Adipocyte (in vitro differentiated cells): ENCODE measurements at regions not wholly inside any gene's neighbourhood (a gene's known extent, or its start where the extent isn't known, plus 50 kb on each side); places are given as distances from the start of the nearest gene placed in this dataset.

Experiments used
- DNase-seq: peaks from one replicate; pipeline ENCODE4 v3.0.0-alpha.2; 2015; ENCODE audit warnings: low read depth
- H3K27me3 ChIP-seq: replicated peaks from 2 replicates; pipeline ENCODE4 v1.7.0; 2013; ENCODE audit warnings: mild to moderate bottlenecking, low read length, moderate library complexity; ENCODE audit not compliant: control insufficient read depth, insufficient read depth
- H3K36me3 ChIP-seq: 2 replicates; pipeline ENCODE4 v1.7.0; 2013; ENCODE audit warnings: low read length, mild to moderate bottlenecking, moderate library complexity; ENCODE audit not compliant: control insufficient read depth, insufficient read depth, severe bottlenecking
- H3K4me1 ChIP-seq: 2 replicates; pipeline ENCODE4 v1.7.0; 2013; ENCODE audit warnings: mild to moderate bottlenecking, low read length, moderate library complexity; ENCODE audit not compliant: control insufficient read depth, insufficient read depth
- H3K4me3 ChIP-seq: 2 replicates; pipeline ENCODE4 v1.7.0; 2013; ENCODE audit warnings: mild to moderate bottlenecking, low read length, moderate library complexity
- H3K9ac ChIP-seq: 2 replicates; pipeline ENCODE4 v1.7.0; 2013; ENCODE audit warnings: mild to moderate bottlenecking, low read length, moderate library complexity
- H3K9me3 ChIP-seq: 2 replicates; pipeline ENCODE4 v1.7.0; 2013; ENCODE audit warnings: mild to moderate bottlenecking, low read length, moderate library complexity; ENCODE audit not compliant: control insufficient read depth

DNA sequence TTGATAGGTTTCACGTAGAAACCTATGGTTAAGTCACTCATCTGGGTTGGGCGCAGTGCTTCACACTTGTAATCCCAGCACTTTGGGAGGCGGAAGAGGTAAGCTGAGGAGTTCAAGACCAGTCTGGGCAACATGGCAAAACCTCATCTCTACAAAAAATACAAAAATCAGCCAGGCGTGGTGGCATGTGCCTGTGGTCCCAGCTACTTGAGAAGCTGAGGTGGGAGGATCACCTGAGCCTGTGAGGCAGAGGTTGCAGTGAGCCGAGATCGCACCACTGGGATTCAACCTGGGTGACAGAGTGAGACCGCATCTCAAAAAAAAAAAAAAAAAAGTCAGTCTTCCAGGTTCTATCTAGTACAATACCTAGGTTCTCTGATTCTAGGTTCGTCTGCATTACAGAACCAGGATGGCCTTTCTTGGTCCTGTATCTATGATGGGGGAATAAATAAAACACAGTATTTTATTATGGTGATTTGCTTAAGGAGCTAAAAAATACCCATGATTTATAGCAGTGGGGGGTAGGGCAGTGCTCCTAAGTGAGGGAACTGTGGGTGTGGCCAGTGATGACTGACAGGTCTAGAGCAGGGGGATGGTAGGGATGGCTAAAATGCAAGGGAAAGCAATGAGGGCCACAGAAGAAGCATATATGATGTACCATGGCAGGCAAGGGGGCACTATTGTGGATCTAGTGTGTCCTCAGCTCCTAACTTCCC is 65.5 kb upstream of the NUP160 start:
- Histone ChIP-seq H3K27me3 (no peaks in the 10 kb centered on the region), H3K36me3 (no peaks in the 10 kb centered on the region), H3K9me3 (no peaks in the 10 kb centered on the region), H3K9ac (no peak overlapping the region), H3K4me3 (no peak overlapping the region), H3K4me1 (peaks cover 25% of the 10 kb centered on the region)
- DNase-seq: no peak

DNA sequence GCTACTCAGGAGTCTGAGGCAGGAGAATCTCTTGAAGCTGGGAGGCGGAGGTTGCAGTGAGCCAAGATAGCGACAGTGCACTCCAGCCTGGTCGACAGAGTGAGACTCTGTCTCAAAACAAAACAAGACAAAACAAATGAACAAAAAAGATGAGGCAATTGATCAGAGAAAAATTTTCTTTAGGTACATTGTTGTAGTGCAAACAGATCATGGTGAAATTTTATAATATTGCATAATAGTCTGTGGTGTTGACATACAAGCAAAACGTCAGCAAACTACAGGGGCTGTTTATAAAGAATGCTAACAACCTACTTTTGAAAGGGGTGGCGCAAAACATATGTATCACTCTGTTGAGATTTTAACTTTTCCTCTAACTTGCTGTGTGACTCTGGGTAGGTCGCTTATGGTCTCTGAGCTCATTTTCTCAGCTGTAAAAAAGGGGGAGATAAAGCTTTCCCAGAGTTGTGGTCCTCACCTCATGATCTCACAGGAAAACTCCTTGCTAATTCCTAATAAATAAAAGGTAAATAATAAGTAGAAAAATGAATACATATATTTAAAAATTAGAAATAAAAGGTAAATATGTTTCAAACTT is 64.8 kb upstream of the NUP160 start:
- no peaks in the 10 kb centered on the region for H3K36me3 ChIP-seq
- peaks cover 27% of the 10 kb centered on the region for H3K4me1 ChIP-seq
- H3K27me3 ChIP-seq: no peaks in the 10 kb centered on the region
- no peak overlapping the region for H3K4me3 ChIP-seq
- no peak overlapping the region for H3K9ac ChIP-seq
- H3K9me3 ChIP-seq: no peaks in the 10 kb centered on the region
- peak; percentile 44 for DNase-seq

DNA sequence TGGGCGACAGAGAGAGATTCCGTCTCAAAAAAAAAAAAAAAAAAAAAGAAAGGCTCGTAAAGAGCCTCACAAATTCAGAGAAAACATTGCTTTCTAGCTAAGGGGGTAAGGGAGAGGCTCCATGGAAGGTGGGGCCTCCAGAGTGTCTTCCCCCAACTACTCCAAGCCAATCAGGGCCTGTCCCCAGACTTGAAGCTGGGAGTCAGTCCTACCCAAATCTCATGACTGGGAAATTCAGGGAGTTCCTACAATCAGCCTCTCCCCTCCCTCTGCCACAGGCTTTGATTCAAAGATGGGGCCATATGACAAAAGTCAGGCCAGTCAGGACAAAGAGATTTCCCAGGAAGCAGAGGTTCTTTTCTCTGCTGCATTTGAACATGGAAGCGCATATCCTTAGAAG is 63.0 kb upstream of the NUP160 start:
- H3K4me1 ChIP-seq: peaks cover 24% of the 10 kb centered on the region
- no peak for DNase-seq
- no peak overlapping the region for H3K9ac ChIP-seq
- no peaks in the 10 kb centered on the region for H3K9me3 ChIP-seq
- no peaks in the 10 kb centered on the region for H3K27me3 ChIP-seq
- no peak overlapping the region for H3K4me3 ChIP-seq
- H3K36me3 ChIP-seq: no peaks in the 10 kb centered on the region

DNA sequence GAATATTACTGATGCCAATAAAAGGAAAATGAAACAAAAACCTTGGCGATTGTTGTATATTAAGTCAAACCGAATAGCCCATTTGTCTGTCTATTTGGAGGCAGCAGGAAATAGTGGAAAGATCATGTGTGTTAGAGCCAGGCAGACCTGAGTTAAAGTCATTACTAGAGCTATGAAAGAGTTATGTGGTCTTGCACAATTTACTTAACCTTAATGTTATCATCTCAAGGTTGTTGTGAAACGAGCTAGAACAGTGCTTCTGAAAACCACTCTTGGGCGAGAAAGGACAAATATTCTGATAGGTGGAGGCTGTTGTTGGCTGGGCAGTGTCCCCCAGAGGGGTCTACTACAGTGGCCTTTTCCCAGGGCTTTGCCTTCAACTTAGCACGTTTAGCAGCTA is 60.0 kb upstream of the NUP160 start:
- peak; percentile 23 for DNase-seq
- H3K36me3 ChIP-seq: no peaks in the 10 kb centered on the region
- H3K4me1 ChIP-seq: peaks cover 24% of the 10 kb centered on the region
- no peaks in the 10 kb centered on the region for H3K27me3 ChIP-seq
- H3K9ac ChIP-seq: peak overlapping the region; percentile 56
- no peaks in the 10 kb centered on the region for H3K9me3 ChIP-seq
- H3K4me3 ChIP-seq: peak overlapping the region; percentile 73

DNA sequence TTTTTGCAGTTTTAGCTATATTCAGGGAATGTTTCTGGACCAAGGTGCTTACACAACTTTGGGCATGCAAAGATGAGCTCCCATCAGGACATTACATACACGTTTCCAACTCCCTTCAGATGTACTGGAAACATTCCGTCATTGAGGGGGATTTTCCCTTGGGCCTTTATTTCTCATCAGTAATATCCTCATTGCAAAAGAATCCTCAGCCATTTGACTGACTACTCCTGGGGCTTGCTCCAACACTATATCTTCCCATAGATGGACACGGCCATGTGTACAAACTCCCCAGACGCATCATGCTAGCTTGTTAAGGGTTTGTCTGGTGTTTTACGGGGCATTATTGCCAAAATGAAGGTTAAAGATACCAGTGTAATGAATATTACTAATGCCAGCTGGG is 59.3 kb upstream of the NUP160 start:
- H3K4me1 ChIP-seq: peaks cover 18% of the 10 kb centered on the region
- H3K9ac ChIP-seq: no peak overlapping the region
- peak overlapping the region; percentile 73 for H3K4me3 ChIP-seq
- no peaks in the 10 kb centered on the region for H3K9me3 ChIP-seq
- DNase-seq: no peak
- no peaks in the 10 kb centered on the region for H3K36me3 ChIP-seq
- no peaks in the 10 kb centered on the region for H3K27me3 ChIP-seq

DNA sequence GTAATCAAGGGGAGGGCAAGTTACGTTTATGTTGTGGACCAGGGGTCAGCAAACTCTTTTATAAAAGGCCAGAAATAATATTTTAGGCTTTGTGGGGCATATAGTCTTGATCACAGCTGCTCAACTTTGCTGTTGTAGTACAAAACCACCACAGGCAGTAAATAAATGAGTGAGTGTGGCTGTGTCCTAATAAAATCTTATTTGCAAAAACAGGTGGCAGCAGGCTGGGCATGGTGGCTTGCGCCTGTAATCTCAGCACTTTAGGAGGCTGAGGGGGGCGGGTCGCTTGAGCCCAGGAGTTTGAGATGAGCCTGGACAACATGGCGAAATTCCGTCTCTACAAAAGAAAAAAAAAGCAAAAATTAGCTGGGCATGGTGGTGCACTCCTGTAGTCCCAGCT is 57.9 kb upstream of the NUP160 start:
- peaks cover 17% of the 10 kb centered on the region for H3K4me1 ChIP-seq
- no peaks in the 10 kb centered on the region for H3K36me3 ChIP-seq
- H3K4me3 ChIP-seq: no peak overlapping the region
- DNase-seq: no peak
- no peaks in the 10 kb centered on the region for H3K9me3 ChIP-seq
- H3K9ac ChIP-seq: no peak overlapping the region
- no peaks in the 10 kb centered on the region for H3K27me3 ChIP-seq

DNA sequence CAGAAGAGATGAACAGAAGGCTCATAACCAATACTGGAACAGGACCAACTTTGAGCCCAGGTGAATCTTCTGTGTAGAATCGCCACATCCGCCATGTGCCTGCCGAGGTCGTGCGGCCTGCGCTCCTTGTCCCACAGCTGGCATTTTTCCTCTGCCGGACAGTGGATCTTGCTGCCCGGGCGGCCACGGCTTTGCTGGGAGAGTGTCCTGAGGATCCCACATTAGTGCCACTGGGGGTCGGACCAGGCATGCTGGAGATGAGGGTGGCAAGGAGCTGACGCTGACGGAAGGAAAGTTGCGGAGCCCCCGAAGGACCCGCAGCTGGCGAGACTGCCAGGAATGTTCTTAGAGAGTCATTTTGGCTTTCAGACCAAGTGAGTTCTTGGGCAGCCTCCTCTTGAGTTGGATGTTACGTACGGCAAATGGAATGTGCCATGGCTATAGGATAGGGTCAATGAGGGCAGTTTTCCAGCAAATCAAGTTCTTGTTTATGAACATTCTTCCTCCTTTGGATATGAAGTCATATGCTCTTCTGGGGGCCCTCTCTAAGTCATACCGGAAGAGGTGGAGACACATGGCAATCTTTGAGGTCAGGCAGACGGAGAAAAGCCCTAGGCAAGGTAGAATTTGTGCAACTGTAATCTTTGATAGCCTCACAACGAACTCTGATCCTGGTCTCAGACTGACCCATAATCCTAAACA is 57.4 kb upstream of the NUP160 start:
- DNase-seq: no peak
- no peak overlapping the region for H3K9ac ChIP-seq
- peaks cover 17% of the 10 kb centered on the region for H3K4me1 ChIP-seq
- no peaks in the 10 kb centered on the region for H3K36me3 ChIP-seq
- H3K4me3 ChIP-seq: no peak overlapping the region
- no peaks in the 10 kb centered on the region for H3K27me3 ChIP-seq
- H3K9me3 ChIP-seq: no peaks in the 10 kb centered on the region

DNA sequence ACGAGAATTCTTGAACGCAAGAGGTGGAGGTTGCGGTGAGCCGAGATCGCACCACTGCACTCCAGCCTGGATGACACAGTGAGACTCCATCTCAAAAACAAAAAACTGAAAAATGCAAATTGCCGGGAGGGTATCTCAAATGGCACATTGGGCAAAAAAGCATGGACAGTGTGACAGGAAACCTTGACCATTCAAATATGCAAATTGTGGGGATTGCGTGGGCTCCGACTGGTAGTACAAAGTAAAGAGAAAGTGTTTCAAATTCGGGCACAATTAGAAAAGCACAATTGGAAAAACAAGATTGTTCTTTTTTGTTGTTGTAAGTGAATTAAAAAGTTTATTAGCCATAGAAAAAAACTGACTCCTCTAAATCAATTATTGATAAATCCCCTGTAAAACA is 56.7 kb upstream of the NUP160 start:
- no peak overlapping the region for H3K4me3 ChIP-seq
- H3K4me1 ChIP-seq: peaks cover 17% of the 10 kb centered on the region
- no peak for DNase-seq
- no peaks in the 10 kb centered on the region for H3K36me3 ChIP-seq
- no peak overlapping the region for H3K9ac ChIP-seq
- H3K27me3 ChIP-seq: no peaks in the 10 kb centered on the region
- H3K9me3 ChIP-seq: no peaks in the 10 kb centered on the region

DNA sequence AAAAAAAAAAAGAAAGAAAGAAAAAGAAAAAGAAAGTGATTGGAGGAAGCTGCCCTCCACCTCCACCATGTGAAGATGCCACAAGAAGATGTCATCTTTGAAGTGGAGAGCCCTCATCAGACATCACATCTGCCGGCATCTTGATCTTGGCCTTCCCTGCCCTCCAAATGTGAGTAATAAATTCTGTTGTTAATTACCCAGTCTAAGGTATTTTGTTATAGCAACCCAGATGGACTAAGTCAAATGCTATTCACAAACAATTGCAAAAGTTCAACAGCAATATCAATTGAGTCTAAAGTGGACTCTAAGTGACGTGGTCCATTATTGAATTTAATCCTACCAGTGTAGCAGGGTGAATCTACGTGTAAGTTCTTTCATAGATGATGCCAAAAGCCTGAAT is 55.9 kb upstream of the NUP160 start:
- DNase-seq: no peak
- no peaks in the 10 kb centered on the region for H3K27me3 ChIP-seq
- no peak overlapping the region for H3K9ac ChIP-seq
- no peaks in the 10 kb centered on the region for H3K36me3 ChIP-seq
- no peak overlapping the region for H3K4me3 ChIP-seq
- H3K4me1 ChIP-seq: peaks cover 17% of the 10 kb centered on the region
- H3K9me3 ChIP-seq: no peaks in the 10 kb centered on the region

DNA sequence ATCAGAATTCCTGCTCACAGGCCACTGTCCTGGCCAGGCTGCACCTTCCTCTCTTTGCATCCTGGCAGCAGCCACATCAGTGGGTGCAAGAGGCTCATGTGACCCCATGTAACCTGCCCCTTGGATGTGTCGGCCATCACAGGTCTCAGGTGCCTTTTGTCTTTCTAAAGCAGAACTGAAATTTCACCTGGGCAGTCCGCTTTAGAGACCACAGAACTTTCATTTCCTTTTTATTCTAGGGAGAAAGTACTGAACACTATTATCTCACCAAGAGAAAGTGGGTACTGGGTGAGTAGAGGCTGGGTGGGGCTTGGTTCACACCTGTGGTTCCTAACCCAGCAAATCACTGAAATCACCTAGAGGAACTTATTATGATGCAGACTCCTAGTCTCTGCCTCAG is 51.7 kb upstream of the NUP160 start:
- DNase-seq: no peak
- H3K9me3 ChIP-seq: no peaks in the 10 kb centered on the region

More for the DNA sequence above, 51.7 kb upstream of the NUP160 start:
- Histone ChIP-seq H3K4me3 (no peak overlapping the region), H3K9ac (no peak overlapping the region), H3K4me1 (no peaks in the 10 kb centered on the region), H3K27me3 (no peaks in the 10 kb centered on the region), H3K36me3 (no peaks in the 10 kb centered on the region)
